ENCODE measurements at regions not wholly inside any gene's neighbourhood (a gene's known extent, or its start where the extent isn't known, plus 50 kb on each side); places are given as distances from the start of the nearest gene placed in this dataset.
"Not testable (repeated sequence)": the region's sequence is repeated elsewhere in the genome, so short reads cannot be mapped to it uniquely, and the experiment has no call there.

- Mint-ChIP-seq H3K4me3 (no peak overlapping the region), H3K27me3 (no peaks in the 10 kb centered on the region), H3K27ac (no peak overlapping the region), H3K4me1 (no peaks in the 10 kb centered on the region), H3K9me3 (peaks cover 8% of the 10 kb centered on the region), H3K36me3 (ENCODE audit: low read depth) (no peaks in the 10 kb centered on the region)
- DNase-seq, result no peak
- POLR2A ChIA-PET, result no interaction called here
- TF ChIP-seq, protein P1, sequence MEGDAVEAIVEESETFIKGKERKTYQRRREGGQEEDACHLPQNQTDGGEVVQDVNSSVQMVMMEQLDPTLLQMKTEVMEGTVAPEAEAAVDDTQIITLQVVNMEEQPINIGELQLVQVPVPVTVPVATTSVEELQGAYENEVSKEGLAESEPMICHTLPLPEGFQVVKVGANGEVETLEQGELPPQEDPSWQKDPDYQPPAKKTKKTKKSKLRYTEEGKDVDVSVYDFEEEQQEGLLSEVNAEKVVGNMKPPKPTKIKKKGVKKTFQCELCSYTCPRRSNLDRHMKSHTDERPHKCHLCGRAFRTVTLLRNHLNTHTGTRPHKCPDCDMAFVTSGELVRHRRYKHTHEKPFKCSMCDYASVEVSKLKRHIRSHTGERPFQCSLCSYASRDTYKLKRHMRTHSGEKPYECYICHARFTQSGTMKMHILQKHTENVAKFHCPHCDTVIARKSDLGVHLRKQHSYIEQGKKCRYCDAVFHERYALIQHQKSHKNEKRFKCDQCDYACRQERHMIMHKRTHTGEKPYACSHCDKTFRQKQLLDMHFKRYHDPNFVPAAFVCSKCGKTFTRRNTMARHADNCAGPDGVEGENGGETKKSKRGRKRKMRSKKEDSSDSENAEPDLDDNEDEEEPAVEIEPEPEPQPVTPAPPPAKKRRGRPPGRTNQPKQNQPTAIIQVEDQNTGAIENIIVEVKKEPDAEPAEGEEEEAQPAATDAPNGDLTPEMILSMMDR (IDR thresholded peaks at IDR 0.05), result no peak
- no peak for ATAC-seq (ENCODE audit: low read depth)
- CTCF ChIA-PET, result no interaction called here
- intact Hi-C loops (cut with micrococcal nuclease), result no loop called here
These were observed 853.8 kb upstream of the MIR17HG start for GRCh38 chr13:90493667-90494066.

DNA sequence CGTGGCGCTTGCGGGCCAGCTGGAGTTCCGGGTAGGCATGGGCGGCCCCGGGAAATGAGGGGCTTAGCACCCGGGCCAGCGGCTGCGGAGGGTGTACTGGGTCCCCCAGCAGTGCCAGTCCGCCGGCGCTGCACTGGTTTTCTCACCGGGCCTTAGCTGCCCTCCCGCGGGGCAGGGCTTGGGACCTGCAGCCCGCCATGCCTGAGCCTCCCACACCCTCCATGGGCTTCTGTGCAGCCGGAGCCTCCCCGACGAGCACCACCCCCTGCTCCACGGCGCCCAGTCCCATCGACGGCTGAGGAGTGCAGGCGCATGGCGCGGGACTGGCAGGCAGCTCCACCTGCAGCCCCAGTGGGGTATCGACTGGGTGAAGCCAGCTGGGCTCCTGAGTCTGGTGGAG lies 852.6 kb upstream of the MIR17HG start:
- DNase-seq; H3K4me1 Mint-ChIP-seq; H3K27me3 Mint-ChIP-seq; POLR2A ChIA-PET; H3K27ac Mint-ChIP-seq; H3K4me3 Mint-ChIP-seq; CTCF ChIA-PET; H3K36me3 Mint-ChIP-seq (ENCODE audit: low read depth); H3K9me3 Mint-ChIP-seq; ATAC-seq (ENCODE audit: low read depth); intact Hi-C loops (cut with micrococcal nuclease): not testable (repeated sequence)

DNA sequence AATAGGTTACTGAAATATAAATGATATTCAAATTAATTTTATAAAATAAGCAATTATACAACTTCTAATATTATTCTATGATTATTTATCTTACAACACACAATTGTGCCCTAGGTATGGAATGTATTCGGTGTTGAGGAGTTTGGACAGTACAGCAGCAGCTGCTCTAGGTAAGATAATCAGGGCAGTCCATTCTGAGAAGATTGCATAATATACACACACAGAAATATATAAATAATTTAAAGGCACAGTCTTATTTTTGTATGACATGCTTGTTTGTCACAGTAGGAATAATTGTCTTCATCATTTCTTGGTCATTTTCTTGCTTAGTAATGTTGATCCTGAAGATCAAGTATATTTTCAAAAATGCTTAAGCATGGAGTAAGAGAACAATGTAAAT lies 849.4 kb upstream of the MIR17HG start:
- POLR2A ChIA-PET, result no interaction called here
- no peaks in the 10 kb centered on the region for H3K4me1 Mint-ChIP-seq

DNA sequence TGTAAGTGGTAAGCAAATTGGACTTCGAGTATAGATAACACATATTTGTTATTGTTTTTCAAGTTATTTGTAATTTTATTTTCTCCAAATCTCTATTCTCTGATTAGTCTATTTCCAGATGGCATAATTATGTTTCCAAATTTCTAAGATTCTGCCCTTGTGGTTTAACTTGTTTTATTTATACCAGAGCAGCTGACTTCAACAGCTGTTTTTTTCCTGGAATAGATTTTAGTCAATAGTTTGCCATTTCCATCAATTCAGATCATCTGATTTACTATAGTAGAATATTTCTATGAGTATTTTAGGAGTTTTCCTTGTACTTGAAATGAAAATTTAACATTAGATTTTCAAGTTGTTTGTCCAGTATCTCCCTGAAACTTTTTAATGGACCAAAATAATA lies 848.7 kb upstream of the MIR17HG start:
- H3K9me3 Mint-ChIP-seq, result peaks cover 8% of the 10 kb centered on the region
- no peak for DNase-seq
- H3K36me3 Mint-ChIP-seq (ENCODE audit: low read depth), result no peaks in the 10 kb centered on the region

More for the DNA sequence above, 849.4 kb upstream of the MIR17HG start:
- TF ChIP-seq, protein P1 (IDR thresholded peaks at IDR 0.05), result no peak
- ATAC-seq (ENCODE audit: low read depth), result no peak
- CTCF ChIA-PET, result no interaction called here
- no peaks in the 10 kb centered on the region for H3K27me3 Mint-ChIP-seq
- no peak for DNase-seq
- H3K4me3 Mint-ChIP-seq, result no peak overlapping the region
- intact Hi-C loops (cut with micrococcal nuclease), result no loop called here
- no peaks in the 10 kb centered on the region for H3K36me3 Mint-ChIP-seq (ENCODE audit: low read depth)
- H3K27ac Mint-ChIP-seq, result no peak overlapping the region
- peaks cover 8% of the 10 kb centered on the region for H3K9me3 Mint-ChIP-seq

DNA sequence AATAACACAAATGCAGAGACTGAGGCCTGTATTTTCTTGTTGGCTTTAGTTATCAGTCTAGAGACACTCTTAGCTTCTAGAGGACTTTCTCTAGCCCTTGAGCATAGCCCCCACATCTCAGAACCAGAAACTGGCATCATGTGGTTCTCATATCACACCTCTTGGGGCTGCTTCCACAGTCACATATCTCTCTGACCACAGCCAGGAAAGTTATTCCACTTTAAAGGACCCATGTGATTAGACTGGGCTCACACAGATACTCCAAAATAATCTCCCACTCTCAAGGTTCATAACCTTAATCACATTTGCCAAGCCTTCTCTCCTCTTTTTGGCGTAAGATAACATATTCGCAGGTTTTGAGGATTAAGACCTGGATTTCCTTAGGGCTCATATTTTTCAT lies 846.9 kb upstream of the MIR17HG start:
- H3K27ac Mint-ChIP-seq, result no peak overlapping the region
- no peaks in the 10 kb centered on the region for H3K27me3 Mint-ChIP-seq
- TF ChIP-seq, protein P1 (IDR thresholded peaks at IDR 0.05), result no peak
- intact Hi-C loops (cut with micrococcal nuclease), result no loop called here
- no peaks in the 10 kb centered on the region for H3K4me1 Mint-ChIP-seq
- no peak overlapping the region for H3K4me3 Mint-ChIP-seq
- no peaks in the 10 kb centered on the region for H3K36me3 Mint-ChIP-seq (ENCODE audit: low read depth)
- peaks cover 9% of the 10 kb centered on the region for H3K9me3 Mint-ChIP-seq
- CTCF ChIA-PET, result no interaction called here
- DNase-seq (no peak), ATAC-seq (ENCODE audit: low read depth) (no peak)
- POLR2A ChIA-PET, result no interaction called here

More for the DNA sequence above, 848.7 kb upstream of the MIR17HG start:
- intact Hi-C loops (cut with micrococcal nuclease), result no loop called here
- no peak overlapping the region for H3K27ac Mint-ChIP-seq
- H3K4me1 Mint-ChIP-seq, result no peaks in the 10 kb centered on the region
- H3K27me3 Mint-ChIP-seq, result no peaks in the 10 kb centered on the region
- ChIA-PET POLR2A (no interaction called here), CTCF (no interaction called here)
- no peak for ATAC-seq (ENCODE audit: low read depth)
- TF ChIP-seq, protein P1 (IDR thresholded peaks at IDR 0.05), result no peak
- no peak overlapping the region for H3K4me3 Mint-ChIP-seq

GRCh38 chr13:90502153-90502552 lies 845.3 kb upstream of the MIR17HG start:
- no peak overlapping the region for H3K27ac Mint-ChIP-seq
- no peak for DNase-seq

More at GRCh38 chr13:90502153-90502552, 845.3 kb upstream of the MIR17HG start:
- Mint-ChIP-seq H3K4me3 (no peak overlapping the region), H3K4me1 (no peaks in the 10 kb centered on the region), H3K27me3 (no peaks in the 10 kb centered on the region), H3K9me3 (peaks cover 8% of the 10 kb centered on the region), H3K36me3 (ENCODE audit: low read depth) (no peaks in the 10 kb centered on the region)
- intact Hi-C loops (cut with micrococcal nuclease), result no loop called here
- no peak for ATAC-seq (ENCODE audit: low read depth)
- POLR2A ChIA-PET, result no interaction called here
- CTCF ChIA-PET, result no interaction called here
- TF ChIP-seq, protein P1 (IDR thresholded peaks at IDR 0.05), result no peak
